Smooth muscle cell of the brain vasculature (primary cell): ENCODE measurements at regions not wholly inside any gene's neighbourhood (a gene's known extent, or its start where the extent isn't known, plus 50 kb on each side); places are given as distances from the start of the nearest gene placed in this dataset.
"Not testable (repeated sequence)": the region's sequence is repeated elsewhere in the genome, so short reads cannot be mapped to it uniquely, and the experiment has no call there.

Experiments used
- DNase-seq: peaks from one replicate; pipeline ENCODE4 v3.0.0-alpha.2; 2012; ENCODE audit warnings: low read depth, low spot score

- DNase-seq = no peak
Measured at GRCh38 chr17:64773386-64773835, 111.3 kb upstream of the SMURF2 start.

GRCh38 chr17:64772845-64773299 is 110.8 kb upstream of the SMURF2 start:
- DNase-seq = no peak

GRCh38 chr17:64771980-64772844 is 110.1 kb upstream of the SMURF2 start:
- DNase-seq = no peak

GRCh38 chr17:64769712-64770111 is 107.6 kb upstream of the SMURF2 start:
- DNase-seq = no peak

- DNase-seq = no peak
Measured at GRCh38 chr17:64767269-64767997, 105.3 kb upstream of the SMURF2 start.

GRCh38 chr17:64765191-64765889 is 103.2 kb upstream of the SMURF2 start:
- DNase-seq = no peak

- DNase-seq = no peak
Measured at GRCh38 chr17:64750891-64751677, 89.0 kb upstream of the SMURF2 start.

- no peak for DNase-seq
Measured at GRCh38 chr17:64750478-64750877, 88.4 kb upstream of the SMURF2 start.

GRCh38 chr17:64749306-64749705 is 87.2 kb upstream of the SMURF2 start:
- no peak for DNase-seq

GRCh38 chr17:64747938-64748540 is 85.9 kb upstream of the SMURF2 start:
- no peak for DNase-seq

- DNase-seq = no peak
Measured at GRCh38 chr17:64742326-64742725, 80.2 kb upstream of the SMURF2 start.

- DNase-seq = not testable (repeated sequence)
Measured at GRCh38 chr17:64741916-64742315, 79.8 kb upstream of the SMURF2 start.

- DNase-seq = no peak
Measured at GRCh38 chr17:64741038-64741641, 79.0 kb upstream of the SMURF2 start.

- no peak for DNase-seq
Measured at GRCh38 chr17:64739316-64740058, 77.4 kb upstream of the SMURF2 start.

GRCh38 chr17:64736804-64737492 is 74.8 kb upstream of the SMURF2 start:
- no peak for DNase-seq

- DNase-seq = no peak
Measured at GRCh38 chr17:64732336-64733006, 70.4 kb upstream of the SMURF2 start.

GRCh38 chr17:64730023-64730422 is 67.9 kb upstream of the SMURF2 start:
- not testable (repeated sequence) for DNase-seq

GRCh38 chr17:64729201-64729600 is 67.1 kb upstream of the SMURF2 start:
- DNase-seq = no peak
